NB4 (cell line): ENCODE measurements at regions not wholly inside any gene's neighbourhood (a gene's known extent, or its start where the extent isn't known, plus 50 kb on each side); places are given as distances from the start of the nearest gene placed in this dataset.
A peak's percentile ranks its signal among the peaks of the same experiment; 100 is the strongest.

ENCODE experiments used
- DNase-seq: peaks from one replicate; pipeline ENCODE4 v3.0.0; 2010; ENCODE audit warnings: low read depth
- H3K4me3 ChIP-seq: one replicate; pipeline ENCODE4 v1.5.1; 2011; ENCODE audit warnings: mild to moderate bottlenecking, low read depth, low read length, moderate library complexity
- MYC ChIP-seq: IDR thresholded peaks from 2 replicates; pipeline ENCODE4 v1.6.1; 2011; ENCODE audit warnings: low read depth, low read length
- POLR2A ChIP-seq: IDR thresholded peaks from 2 replicates; pipeline ENCODE4 v1.6.1; 2011; ENCODE audit warnings: mild to moderate bottlenecking; ENCODE audit not compliant: insufficient read length; ENCODE audit errors: extremely low read depth
- TF ChIP-seq, protein P1 (sequence below): IDR thresholded peaks from 2 replicates; pipeline ENCODE4 v1.6.1; 2011; ENCODE audit warnings: low read depth, low read length
- TF ChIP-seq, protein P2 (sequence below): IDR thresholded peaks from one replicate; pipeline ENCODE4 v1.5.1; 2012; ENCODE audit warnings: low read depth, low read length

DNA sequence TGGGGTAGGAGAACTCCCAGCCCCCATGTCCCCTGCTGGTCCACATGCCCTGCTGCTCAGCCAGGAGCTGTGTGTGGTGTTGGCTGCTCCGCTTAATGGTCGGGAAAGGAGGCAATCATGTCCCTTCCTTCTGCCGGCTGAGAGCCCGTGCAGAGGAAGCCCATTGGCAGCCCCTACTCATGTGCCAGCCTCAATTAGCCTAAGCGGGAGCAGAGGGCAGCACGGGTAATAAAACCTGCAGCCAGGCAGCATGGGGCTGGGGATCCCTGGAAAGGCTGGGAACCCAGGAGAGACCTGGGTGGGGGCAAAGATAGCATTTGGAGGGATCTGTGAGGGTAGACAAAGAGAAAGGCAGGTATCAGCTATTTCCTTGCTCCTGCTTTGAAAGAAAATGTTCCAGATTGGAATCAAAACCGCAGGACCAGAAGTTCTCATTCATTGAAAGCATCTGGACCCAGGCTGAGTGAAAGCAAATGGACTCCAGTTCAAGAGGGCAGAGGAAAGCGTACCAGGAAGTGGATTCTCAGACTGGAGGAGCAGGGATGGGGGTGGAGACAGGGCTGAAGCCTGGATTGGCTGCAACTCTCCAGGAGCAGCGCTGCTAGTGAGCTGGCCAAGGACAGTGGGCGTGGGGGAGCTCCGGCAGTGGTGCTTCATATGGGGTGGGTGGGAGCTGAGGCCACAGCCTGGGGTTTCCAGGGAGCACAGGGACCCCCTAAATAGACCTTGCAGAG is 103.4 kb upstream of the NECTIN1 start:
- H3K4me3 ChIP-seq = no peak overlapping the region
- no peak for TF ChIP-seq MYC
- TF ChIP-seq, protein P1, sequence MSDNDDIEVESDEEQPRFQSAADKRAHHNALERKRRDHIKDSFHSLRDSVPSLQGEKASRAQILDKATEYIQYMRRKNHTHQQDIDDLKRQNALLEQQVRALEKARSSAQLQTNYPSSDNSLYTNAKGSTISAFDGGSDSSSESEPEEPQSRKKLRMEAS = no peak
- TF ChIP-seq, protein P2, sequence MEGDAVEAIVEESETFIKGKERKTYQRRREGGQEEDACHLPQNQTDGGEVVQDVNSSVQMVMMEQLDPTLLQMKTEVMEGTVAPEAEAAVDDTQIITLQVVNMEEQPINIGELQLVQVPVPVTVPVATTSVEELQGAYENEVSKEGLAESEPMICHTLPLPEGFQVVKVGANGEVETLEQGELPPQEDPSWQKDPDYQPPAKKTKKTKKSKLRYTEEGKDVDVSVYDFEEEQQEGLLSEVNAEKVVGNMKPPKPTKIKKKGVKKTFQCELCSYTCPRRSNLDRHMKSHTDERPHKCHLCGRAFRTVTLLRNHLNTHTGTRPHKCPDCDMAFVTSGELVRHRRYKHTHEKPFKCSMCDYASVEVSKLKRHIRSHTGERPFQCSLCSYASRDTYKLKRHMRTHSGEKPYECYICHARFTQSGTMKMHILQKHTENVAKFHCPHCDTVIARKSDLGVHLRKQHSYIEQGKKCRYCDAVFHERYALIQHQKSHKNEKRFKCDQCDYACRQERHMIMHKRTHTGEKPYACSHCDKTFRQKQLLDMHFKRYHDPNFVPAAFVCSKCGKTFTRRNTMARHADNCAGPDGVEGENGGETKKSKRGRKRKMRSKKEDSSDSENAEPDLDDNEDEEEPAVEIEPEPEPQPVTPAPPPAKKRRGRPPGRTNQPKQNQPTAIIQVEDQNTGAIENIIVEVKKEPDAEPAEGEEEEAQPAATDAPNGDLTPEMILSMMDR = no peak
- TF ChIP-seq POLR2A = no peak
- no peak for DNase-seq

DNA sequence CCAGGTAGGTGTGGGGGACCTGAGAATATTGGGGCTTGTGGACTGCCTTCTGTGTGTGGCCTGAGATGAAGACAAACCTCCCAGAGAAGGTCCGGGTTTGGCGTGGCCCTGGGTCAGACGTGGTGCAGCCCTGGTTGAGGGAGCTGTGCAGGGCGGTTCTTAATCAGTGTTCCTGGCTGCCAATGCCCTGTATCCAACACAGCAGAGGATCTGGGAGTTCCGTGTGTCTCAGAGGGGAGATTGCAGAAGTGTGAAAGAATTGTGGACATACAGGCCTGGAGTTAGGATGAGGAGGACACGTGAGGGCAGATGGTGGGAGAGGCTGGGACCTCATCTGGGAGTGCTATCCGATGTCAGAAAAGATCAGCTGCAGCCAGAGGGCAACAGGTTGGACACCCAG is 102.0 kb upstream of the NECTIN1 start:
- DNase-seq = no peak

DNA sequence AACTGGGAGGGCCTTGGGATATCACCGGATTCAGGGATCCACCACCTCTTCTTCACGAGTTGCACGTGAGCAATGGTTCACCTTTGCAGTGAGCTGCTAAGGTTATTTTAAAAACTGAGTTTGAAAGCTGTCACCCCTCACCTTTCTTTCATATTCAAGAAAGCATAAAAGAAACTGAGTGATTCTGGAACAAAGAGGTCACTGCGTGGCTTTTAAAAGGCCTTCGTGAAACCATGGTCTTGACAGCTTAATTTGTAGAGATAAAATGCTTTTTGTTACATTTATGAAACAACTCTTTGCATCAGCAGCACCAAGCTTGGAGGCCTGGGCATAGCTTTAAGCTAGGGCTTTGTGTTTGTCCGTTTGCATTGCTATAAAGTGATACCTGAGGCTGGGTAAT is 101.4 kb upstream of the NECTIN1 start:
- TF ChIP-seq POLR2A = no peak
- no peak for TF ChIP-seq MYC
- TF ChIP-seq, protein P2 = no peak
- TF ChIP-seq, protein P1 = no peak
- DNase-seq = no peak

More for the DNA sequence above, 102.0 kb upstream of the NECTIN1 start:
- TF ChIP-seq MYC (no peak), POLR2A (no peak)
- TF ChIP-seq, protein P1 = no peak
- TF ChIP-seq, protein P2 = no peak
- no peak overlapping the region for H3K4me3 ChIP-seq

DNA sequence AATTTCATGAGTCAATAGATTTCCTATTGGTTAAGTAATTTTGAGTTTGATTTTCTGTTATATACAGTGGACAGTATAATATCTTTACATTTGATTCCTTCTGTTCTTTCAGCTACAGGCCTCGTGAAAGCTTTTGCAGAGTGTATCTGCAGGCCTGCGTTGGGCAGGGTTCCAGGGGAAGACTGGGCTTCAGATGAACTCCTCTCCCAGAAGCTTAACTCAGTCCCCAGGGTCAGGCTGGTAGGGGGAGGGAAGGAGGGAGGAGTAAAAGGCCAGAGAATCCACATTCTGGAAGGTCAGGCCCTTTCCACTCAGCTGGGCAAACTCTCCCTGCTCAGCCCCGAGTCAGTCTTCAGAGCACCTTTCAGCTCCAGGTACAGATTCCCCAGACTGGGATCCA is 100.4 kb upstream of the NECTIN1 start:
- no peak overlapping the region for H3K4me3 ChIP-seq
- TF ChIP-seq, protein P1 = no peak
- TF ChIP-seq, protein P2 = no peak
- TF ChIP-seq MYC (no peak), POLR2A (no peak)
- no peak for DNase-seq

More for the DNA sequence above, 101.4 kb upstream of the NECTIN1 start:
- H3K4me3 ChIP-seq = no peak overlapping the region

DNA sequence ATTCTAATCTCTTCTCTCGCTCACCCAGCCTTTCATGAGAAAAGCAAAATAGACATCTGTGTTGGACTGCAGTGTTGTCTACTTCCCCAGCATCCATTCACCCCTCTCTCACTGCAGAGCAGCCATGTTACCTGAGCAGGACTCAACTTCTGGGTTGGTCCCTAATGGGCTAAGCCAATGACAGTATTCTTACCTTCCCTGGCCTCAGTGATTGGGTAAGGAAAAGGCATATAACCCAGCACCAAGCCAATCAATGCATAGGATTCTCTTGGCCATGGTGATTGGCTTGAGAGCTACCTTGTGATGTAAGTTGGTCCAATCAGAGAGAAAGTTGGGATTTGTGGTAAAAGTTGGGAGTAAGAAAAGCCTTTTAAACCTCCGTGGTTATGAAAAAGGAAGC is 99.8 kb upstream of the NECTIN1 start:
- peak; percentile 18 for DNase-seq
- TF ChIP-seq POLR2A = no peak
- TF ChIP-seq, protein P2 = no peak
- no peak for TF ChIP-seq MYC
- H3K4me3 ChIP-seq = no peak overlapping the region

DNA sequence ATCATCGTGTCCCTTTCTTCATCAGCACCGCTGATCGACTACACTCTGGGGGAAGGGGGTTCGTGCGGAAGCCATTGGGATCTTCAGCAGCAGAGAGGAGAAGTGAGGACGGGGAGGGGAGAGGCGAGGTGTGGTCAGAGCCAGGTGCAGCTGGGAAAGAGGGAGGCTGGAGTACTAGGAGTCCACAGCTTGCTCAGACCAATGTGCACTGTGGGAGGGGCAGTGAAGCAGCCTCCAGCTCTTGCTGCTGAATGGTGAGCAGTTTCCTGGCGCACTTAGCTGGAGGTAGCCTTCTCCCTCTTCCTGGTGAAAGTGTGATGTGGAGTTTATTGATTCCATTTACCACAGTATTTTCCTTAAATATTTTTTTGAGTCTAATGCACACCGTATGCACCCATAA is 99.0 kb upstream of the NECTIN1 start:
- no peak for TF ChIP-seq MYC
- TF ChIP-seq, protein P2 = no peak
- TF ChIP-seq, protein P1 = no peak
- TF ChIP-seq POLR2A = no peak
- no peak for DNase-seq
- H3K4me3 ChIP-seq = no peak overlapping the region
